Prostate gland (tissue), 2 donors: ENCODE measurements at regions not wholly inside any gene's neighbourhood (a gene's known extent, or its start where the extent isn't known, plus 50 kb on each side); places are given as distances from the start of the nearest gene placed in this dataset.

Experiments
- DNase-seq: peaks from one replicate; pipeline ENCODE4 v3.0.0-alpha.2; 2019; ENCODE audit warnings: low spot score
- H3K27ac ChIP-seq, 2 donors: fragments of 200-600 bp; sonication (generic); 2 replicates each; pipeline ENCODE4 v1.5.1; 2017 to 2019
- H3K27me3 ChIP-seq: fragments of 200-600 bp; sonication (generic); replicated peaks from 2 replicates; pipeline ENCODE4 v1.5.1; 2019; ENCODE audit not compliant: insufficient read depth
- H3K36me3 ChIP-seq, 2 donors: fragments of 200-600 bp; sonication (generic); 1 replicate in 1 of 2; 2 replicates in 1 of 2; pipeline versions ENCODE4 v1.5.1 to v1.8.1; 2017 to 2019
- H3K4me1 ChIP-seq: fragments of 200-600 bp; sonication (generic); replicated peaks from 2 replicates; pipeline ENCODE4 v1.5.1; 2019
- H3K4me3 ChIP-seq, 2 donors: fragments of 200-600 bp; sonication (generic); 2 replicates each; pipeline ENCODE4 v1.5.1; 2017 to 2019
- H3K9me3 ChIP-seq: fragments of 200-600 bp; sonication (generic); 2 replicates; pipeline ENCODE4 v1.5.1; 2017
- CTCF ChIP-seq, 4 experiments: fragments of 200-600 bp in 2 of 4; fragments of 450-650 bp in 2 of 4; sonication (generic) in 2 of 4; IDR thresholded peaks; 1 replicate in 3 of 4; 2 replicates in 1 of 4; pipeline ENCODE4 v1.5.1; 2016 to 2019; ENCODE audit warnings: antibody characterized with exemption in 4 of 4, mild to moderate bottlenecking in 2 of 4, moderate library complexity in 2 of 4
- POLR2A ChIP-seq: fragments of 450-650 bp; IDR thresholded peaks from one replicate; pipeline ENCODE4 v1.6.1; 2016; ENCODE audit warnings: antibody characterized with exemption, mild to moderate bottlenecking
- POLR2AphosphoS5 ChIP-seq: sonication (generic); formaldehyde crosslinking; IDR thresholded peaks from one replicate; pipeline ENCODE4 v1.6.1; 2017; ENCODE audit warnings: antibody characterized with exemption
- WGBS: methylation state at CpG from one replicate; pipeline ENCODE4 v1.1.5; 2018; 5-methylcytosine and 5-hydroxymethylcytosine counted together
- intact Hi-C: fragments of 100-400 bp; cut with DNase I; formaldehyde crosslinking; loops from one replicate; pipeline ENCODE4 v1.14.2; 2022

GRCh38 chr3:99505646-99506269, 132.6 kb upstream of the COL8A1 start:
- WGBS: 69% methylated on average over 7 of the region's 7 CpGs
- no peak overlapping the region for H3K4me3 ChIP-seq
- no peaks in the 10 kb centered on the region for H3K36me3 ChIP-seq
- H3K4me1 ChIP-seq: no peaks in the 10 kb centered on the region
- DNase-seq: no peak
- TF ChIP-seq POLR2AphosphoS5 (no peak), POLR2A (no peak), CTCF (IDR thresholded peaks at IDR 0.05) (no peak)
- no peaks in the 10 kb centered on the region for H3K9me3 ChIP-seq
- no peak overlapping the region for H3K27ac ChIP-seq
- no peaks in the 10 kb centered on the region for H3K27me3 ChIP-seq
- intact Hi-C loops: loop anchor here (10.0 kb wide), 2 partner anchors 129 to 239 kb away; partner anchors contain the start of gene COL8A1

GRCh38 chr3:99505200-99505599, 133.2 kb upstream of the COL8A1 start:
- TF ChIP-seq POLR2AphosphoS5: no peak
- TF ChIP-seq POLR2A: no peak
- no peak for TF ChIP-seq CTCF (IDR thresholded peaks at IDR 0.05)
- DNase-seq: no peak
- 81% methylated on average over 1 of the region's 1 CpG for WGBS
- intact Hi-C loops: loop anchor here (10.0 kb wide), 2 partner anchors 130 to 240 kb away; partner anchors contain the start of gene COL8A1
- Histone ChIP-seq H3K9me3 (no peaks in the 10 kb centered on the region), H3K27me3 (no peaks in the 10 kb centered on the region), H3K4me3 (no peak overlapping the region), H3K36me3 (no peaks in the 10 kb centered on the region), H3K4me1 (no peaks in the 10 kb centered on the region), H3K27ac (no peak overlapping the region)

GRCh38 chr3:99504258-99504657, 134.1 kb upstream of the COL8A1 start:
- Histone ChIP-seq H3K27ac (no peak overlapping the region), H3K4me3 (no peak overlapping the region), H3K9me3 (no peaks in the 10 kb centered on the region), H3K36me3 (no peaks in the 10 kb centered on the region), H3K27me3 (no peaks in the 10 kb centered on the region), H3K4me1 (no peaks in the 10 kb centered on the region)
- TF ChIP-seq CTCF (IDR thresholded peaks at IDR 0.05) (no peak), POLR2A (no peak), POLR2AphosphoS5 (no peak)
- intact Hi-C loops: loop anchor here (10.0 kb wide), 2 partner anchors 131 to 241 kb away; partner anchors contain the start of gene COL8A1
- DNase-seq: no peak
- WGBS: 68% methylated on average over 2 of the region's 2 CpGs

- intact Hi-C loops: loop anchor here (10.0 kb wide), 2 partner anchors 131 to 241 kb away; partner anchors contain the start of gene COL8A1
These were observed 135.0 kb upstream of the COL8A1 start for GRCh38 chr3:99503350-99503749.

More at GRCh38 chr3:99503350-99503749, 135.0 kb upstream of the COL8A1 start:
- DNase-seq: no peak
- Histone ChIP-seq H3K36me3 (no peaks in the 10 kb centered on the region), H3K9me3 (no peaks in the 10 kb centered on the region), H3K27ac (no peak overlapping the region), H3K4me3 (no peak overlapping the region), H3K27me3 (no peaks in the 10 kb centered on the region), H3K4me1 (no peaks in the 10 kb centered on the region)
- no peak for TF ChIP-seq POLR2AphosphoS5
- no peak for TF ChIP-seq POLR2A
- TF ChIP-seq CTCF (IDR thresholded peaks at IDR 0.05): no peak
- 58% methylated on average over 3 of the region's 3 CpGs for WGBS
